Upper lobe of left lung (tissue), 6 donors: ENCODE measurements at regions not wholly inside any gene's neighbourhood (a gene's known extent, or its start where the extent isn't known, plus 50 kb on each side); places are given as distances from the start of the nearest gene placed in this dataset.
"Not testable (repeated sequence)": the region's sequence is repeated elsewhere in the genome, so short reads cannot be mapped to it uniquely, and the experiment has no call there.

Experiments used
- ATAC-seq, 2 donors: fragments of 200-7000 bp; cut with Tn5 transposase; one replicate each; pipeline ENCODE4 v1.9.1; 2022; ENCODE audit warnings: mild to moderate bottlenecking in 2 of 2, moderate library complexity in 2 of 2; ENCODE audit not compliant: low FRiP score in 2 of 2
- DNase-seq, 2 donors: peaks; one replicate each; pipeline ENCODE4 v3.0.0-alpha.2; 2019 to 2020
- H3K27ac ChIP-seq, 4 donors: fragments of 200-600 bp; sonication (generic); one replicate each; pipeline ENCODE4 v1.5.1; 2016 to 2019
- H3K27me3 ChIP-seq, 4 donors: fragments of 200-600 bp; sonication (generic); one replicate each; pipeline ENCODE4 v1.5.1; 2017 to 2019
- H3K36me3 ChIP-seq, 4 donors: fragments of 200-600 bp; sonication (generic); one replicate each; pipeline ENCODE4 v1.5.1; 2016 to 2019
- H3K4me1 ChIP-seq, 4 donors: fragments of 200-600 bp; sonication (generic); one replicate each; pipeline ENCODE4 v1.5.1; 2018 to 2019
- H3K4me3 ChIP-seq, 4 donors: fragments of 200-600 bp; sonication (generic); one replicate each; pipeline ENCODE4 v1.5.1; 2017 to 2019; ENCODE audit warnings: mild to moderate bottlenecking in 2 of 4, moderate library complexity in 1 of 4
- H3K9me3 ChIP-seq, 4 donors: fragments of 200-600 bp; sonication (generic); one replicate each; pipeline ENCODE4 v1.5.1; 2018 to 2019
- CTCF ChIP-seq, 6 experiments: fragments of 450-650 bp in 4 of 6; fragments of 200-600 bp in 2 of 6; sonication (generic) in 2 of 6; IDR thresholded peaks; one replicate each; pipeline ENCODE4 v1.5.1; 2016 to 2019; ENCODE audit warnings: antibody characterized with exemption in 6 of 6
- EP300 ChIP-seq, 4 donors: sonication (generic); formaldehyde crosslinking; IDR thresholded peaks; one replicate each; pipeline ENCODE4 v1.5.1; 2017; ENCODE audit warnings: antibody characterized with exemption in 4 of 4, control low read depth in 2 of 4
- POLR2A ChIP-seq, 4 donors: fragments of 450-650 bp; IDR thresholded peaks; one replicate each; pipeline ENCODE4 v1.5.1; 2016 to 2017; ENCODE audit warnings: antibody characterized with exemption in 4 of 4, mild to moderate bottlenecking in 2 of 4
- POLR2AphosphoS5 ChIP-seq, 2 donors: sonication (generic); formaldehyde crosslinking; IDR thresholded peaks; one replicate each; pipeline ENCODE4 v1.5.1; 2017; ENCODE audit warnings: antibody characterized with exemption in 2 of 2
- WGBS, 2 donors: methylation state at CpG; one replicate each; pipeline ENCODE4 v1.1.5; 2017 to 2018; 5-methylcytosine and 5-hydroxymethylcytosine counted together
- donor health status: DM: no; HTN: no; CAD: no; lungs with moderate emphysema.
- donor health status: DM: no; HTN: yes; CAD: no; lungs with severe emphysema.

DNA sequence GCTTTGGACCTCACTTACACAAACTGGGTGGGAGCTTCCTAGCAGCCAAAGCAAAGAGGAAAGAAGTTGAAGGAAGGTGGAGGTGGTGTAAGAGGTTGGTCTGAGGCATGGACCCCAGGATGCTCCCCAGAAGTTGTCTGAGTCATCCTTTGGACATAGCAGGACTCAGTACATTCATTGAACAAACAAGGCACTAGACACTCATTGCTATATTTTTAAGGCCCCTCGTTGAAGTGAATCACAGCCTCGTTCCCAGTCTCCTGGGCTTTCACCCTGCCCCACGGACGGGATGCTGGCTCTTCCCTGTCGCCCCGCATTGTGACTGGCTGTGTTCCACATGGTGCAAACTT, 95.9 kb upstream of the FGF3 start:
- DNase-seq = no peak
- 49 to 80% methylated on average over 2 to 6 of the region's 6 CpGs for WGBS, 2 donors
- H3K9me3 ChIP-seq = no peaks in the 10 kb centered on the region
- ATAC-seq = no peak
- H3K27me3 ChIP-seq = peaks cover 0 to 9% (median 0%) of the 10 kb centered on the region in 4 donors
- no peaks in the 10 kb centered on the region for H3K36me3 ChIP-seq
- no peak overlapping the region for H3K4me3 ChIP-seq
- no peak for TF ChIP-seq POLR2AphosphoS5 (IDR thresholded peaks at IDR 0.05)
- no peak for TF ChIP-seq CTCF (IDR thresholded peaks at IDR 0.05)
- no peak for TF ChIP-seq EP300 (IDR thresholded peaks at IDR 0.05)
- no peak for TF ChIP-seq POLR2A (IDR thresholded peaks at IDR 0.05)
- H3K4me1 ChIP-seq = peaks cover 0 to 24% (median 13%) of the 10 kb centered on the region in 4 donors
- H3K27ac ChIP-seq = peak overlapping the region in 1 of 4 donors; percentile 83

DNA sequence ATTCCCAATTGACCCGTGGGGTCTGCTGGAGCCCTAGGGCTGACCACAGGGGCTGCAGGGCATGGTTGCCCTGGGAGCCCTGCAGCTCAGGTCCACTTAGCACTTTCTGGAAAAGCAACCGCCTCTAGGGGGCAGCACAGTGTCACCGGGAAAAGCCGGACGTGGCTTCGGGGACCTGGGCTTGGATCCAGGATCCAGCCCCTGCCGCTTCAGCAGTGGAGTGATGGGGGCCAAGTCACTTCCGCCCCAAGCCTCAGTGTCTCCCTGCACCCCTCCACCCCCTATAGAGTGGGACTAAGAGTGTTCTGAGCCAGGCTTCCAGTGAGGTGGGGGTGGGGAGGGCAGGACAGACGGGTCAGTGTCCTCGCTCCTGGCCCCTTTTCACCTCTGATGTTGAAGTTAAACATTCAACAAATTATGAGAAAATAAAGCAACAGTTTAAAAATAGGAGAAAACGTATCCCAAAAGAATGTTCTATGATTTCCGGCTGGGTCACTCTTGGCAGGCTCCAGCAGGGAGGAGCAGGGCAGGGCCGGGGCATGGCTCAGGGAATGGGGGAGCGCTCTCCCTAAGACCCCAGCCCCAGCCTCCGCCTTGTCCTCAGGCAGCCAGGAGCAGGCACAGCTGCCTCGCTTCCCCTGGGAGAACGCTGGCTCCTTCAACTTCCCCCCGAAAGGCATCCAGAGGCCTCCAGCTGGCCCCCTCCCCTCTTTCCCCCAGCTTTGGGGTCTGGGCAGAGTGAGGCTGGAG, 96.5 kb upstream of the FGF3 start:
- no peaks in the 10 kb centered on the region for H3K9me3 ChIP-seq
- TF ChIP-seq EP300 (IDR thresholded peaks at IDR 0.05) (no peak), CTCF (IDR thresholded peaks at IDR 0.05) (peak; percentile 62 to 81 (median 68)), POLR2AphosphoS5 (IDR thresholded peaks at IDR 0.05) (peak in 1 of 2 donors; percentile 38), POLR2A (IDR thresholded peaks at IDR 0.05) (no peak)
- H3K36me3 ChIP-seq = no peaks in the 10 kb centered on the region
- DNase-seq = peak in 1 of 2 donors; percentile 53
- peak overlapping the region; percentile 63 to 83 (median 70) for H3K27ac ChIP-seq
- H3K4me1 ChIP-seq = peaks cover 0 to 24% (median 13%) of the 10 kb centered on the region in 4 donors
- WGBS, 2 donors = 12 to 16% methylated on average over 15 to 18 of the region's 18 CpGs
- H3K27me3 ChIP-seq = peaks cover 0 to 6% (median 0%) of the 10 kb centered on the region in 4 donors
- H3K4me3 ChIP-seq = no peak overlapping the region
- ATAC-seq = peak; percentile 28 to 59

- WGBS, 2 donors = 60 to 70% methylated on average over 7 to 8 of the region's 8 CpGs
- Histone ChIP-seq H3K27ac (peak overlapping the region; percentile 63 to 83 (median 70)), H3K4me1 (peaks cover 0 to 24% (median 13%) of the 10 kb centered on the region in 4 donors)
- not testable (repeated sequence) for H3K36me3 ChIP-seq, ATAC-seq, H3K9me3 ChIP-seq, H3K4me3 ChIP-seq, H3K27me3 ChIP-seq
- DNase-seq = peak in 1 of 2 donors; percentile 11
Measured at GRCh38 chr11:69916251-69916649, 97.0 kb upstream of the FGF3 start.

DNA sequence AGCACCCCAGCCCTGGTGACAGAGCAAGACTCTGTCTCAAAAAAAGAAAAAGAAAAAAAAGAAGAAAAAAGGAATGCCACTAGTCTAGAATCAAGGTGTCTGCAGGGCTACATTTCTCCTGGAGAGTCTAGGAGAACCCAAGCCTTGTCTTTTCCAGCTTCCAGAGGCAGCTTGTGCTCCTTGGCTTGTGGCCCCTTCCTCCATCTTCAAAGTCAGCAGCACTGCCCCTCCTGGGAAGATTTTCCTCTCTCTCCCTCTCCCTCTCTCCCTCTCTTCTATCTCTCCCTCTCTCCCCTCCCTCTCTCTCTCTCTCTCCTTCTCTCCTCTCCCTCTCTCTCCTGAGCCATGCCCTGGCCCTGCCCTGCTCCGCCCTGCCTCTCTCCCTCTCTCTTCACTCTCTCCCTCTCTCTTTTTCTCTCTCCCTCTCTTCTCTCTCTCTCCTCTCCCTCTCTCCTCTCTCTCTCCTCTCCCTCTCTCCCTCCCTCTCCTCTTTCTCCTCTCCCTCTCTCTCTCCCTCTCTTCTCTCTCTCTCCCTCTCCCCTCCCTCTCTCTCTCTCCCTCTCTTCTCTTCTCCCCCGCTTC, 97.7 kb upstream of the FGF3 start:
- Histone ChIP-seq H3K4me3 (no peak overlapping the region), H3K36me3 (no peaks in the 10 kb centered on the region), H3K27ac (peak overlapping the region in 1 of 4 donors; percentile 83), H3K27me3 (no peaks in the 10 kb centered on the region), H3K9me3 (no peaks in the 10 kb centered on the region), H3K4me1 (peaks cover 0 to 24% (median 13%) of the 10 kb centered on the region in 4 donors)
- DNase-seq (no peak), ATAC-seq (no peak)
- 86 to 94% methylated on average over 1 to 2 of the region's 2 CpGs for WGBS, 2 donors
- TF ChIP-seq CTCF (IDR thresholded peaks at IDR 0.05) (no peak), EP300 (IDR thresholded peaks at IDR 0.05) (no peak), POLR2A (IDR thresholded peaks at IDR 0.05) (no peak), POLR2AphosphoS5 (IDR thresholded peaks at IDR 0.05) (no peak)

- ATAC-seq (no peak), DNase-seq (no peak)
- H3K36me3 ChIP-seq = no peaks in the 10 kb centered on the region
- H3K27me3 ChIP-seq = no peaks in the 10 kb centered on the region
- H3K27ac ChIP-seq = no peak overlapping the region
- H3K4me1 ChIP-seq = peaks cover 0 to 24% (median 13%) of the 10 kb centered on the region in 4 donors
- WGBS, 2 donors = 60 to 85% methylated on average over 2 of the region's 2 CpGs
- TF ChIP-seq EP300 (IDR thresholded peaks at IDR 0.05) = no peak
- no peak for TF ChIP-seq POLR2AphosphoS5 (IDR thresholded peaks at IDR 0.05)
- TF ChIP-seq POLR2A (IDR thresholded peaks at IDR 0.05) = no peak
- no peak for TF ChIP-seq CTCF (IDR thresholded peaks at IDR 0.05)
- H3K9me3 ChIP-seq = no peaks in the 10 kb centered on the region
- no peak overlapping the region for H3K4me3 ChIP-seq
Measured at GRCh38 chr11:69917529-69917928, 98.3 kb upstream of the FGF3 start.
